Glutamatergic neuron (in vitro differentiated cells): ENCODE measurements at regions not wholly inside any gene's neighbourhood (a gene's known extent, or its start where the extent isn't known, plus 50 kb on each side); places are given as distances from the start of the nearest gene placed in this dataset.
A peak's percentile ranks its signal among the peaks of the same experiment; 100 is the strongest.
"Not testable (repeated sequence)": the region's sequence is repeated elsewhere in the genome, so short reads cannot be mapped to it uniquely, and the experiment has no call there.

ENCODE experiments used
- DNase-seq: peaks from one replicate; pipeline ENCODE4 v3.0.0; 2022
- H3K27ac Mint-ChIP-seq: one replicate; pipeline ENCODE4 v1.8.0; 2020; ENCODE audit warnings: mild to moderate bottlenecking, mixed read lengths, inconsistent platforms; ENCODE audit not compliant: unreplicated experiment
- H3K27me3 Mint-ChIP-seq: one replicate; pipeline ENCODE4 v1.8.0; 2020; ENCODE audit warnings: mild to moderate bottlenecking, moderate library complexity, mixed read lengths, inconsistent platforms; ENCODE audit not compliant: unreplicated experiment
- H3K36me3 Mint-ChIP-seq: one replicate; pipeline ENCODE4 v1.8.0; 2020; ENCODE audit warnings: mild to moderate bottlenecking, mixed read lengths, inconsistent platforms; ENCODE audit not compliant: unreplicated experiment
- H3K4me1 Mint-ChIP-seq: one replicate; pipeline ENCODE4 v1.8.0; 2020; ENCODE audit warnings: mild to moderate bottlenecking, low read depth, mixed read lengths, inconsistent platforms; ENCODE audit not compliant: unreplicated experiment
- H3K4me3 Mint-ChIP-seq: one replicate; pipeline ENCODE4 v1.8.0; 2020; ENCODE audit warnings: mild to moderate bottlenecking, mixed read lengths, inconsistent platforms; ENCODE audit not compliant: unreplicated experiment
- H3K9me3 Mint-ChIP-seq: one replicate; pipeline ENCODE4 v1.8.0; 2020; ENCODE audit warnings: mild to moderate bottlenecking, moderate library complexity, mixed read lengths, inconsistent platforms; ENCODE audit not compliant: unreplicated experiment

- H3K27ac Mint-ChIP-seq, H3K4me1 Mint-ChIP-seq, H3K4me3 Mint-ChIP-seq: not testable (repeated sequence)
- peaks cover 24% of the 10 kb centered on the region for H3K9me3 Mint-ChIP-seq
- peak; percentile 22 for DNase-seq
- peaks cover 14% of the 10 kb centered on the region for H3K36me3 Mint-ChIP-seq
- peaks cover 19% of the 10 kb centered on the region for H3K27me3 Mint-ChIP-seq
Measured at GRCh38 chr9:63812822-63813221, 1472.2 kb downstream of the FOXD4L5 start.

DNA sequence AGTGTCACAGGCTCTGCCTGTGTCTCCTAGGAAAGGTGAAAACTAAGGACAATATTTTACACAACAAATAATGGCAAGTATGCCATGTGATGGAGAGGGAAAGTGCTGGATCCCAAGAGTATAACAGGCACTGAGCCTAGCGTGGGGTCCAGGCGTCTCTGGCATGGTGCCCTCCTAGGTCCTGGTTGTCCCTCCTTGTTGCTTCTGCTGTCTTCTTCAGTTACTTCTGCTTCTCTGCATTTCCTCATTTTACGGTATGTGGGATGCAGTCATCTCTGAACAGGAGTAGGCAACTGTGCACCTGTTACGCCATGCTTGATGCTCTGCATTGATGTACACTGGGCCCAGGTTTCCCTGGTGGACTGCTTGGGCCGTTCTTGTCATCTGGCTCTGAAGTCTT lies 1480.8 kb downstream of the FOXD4L5 start:
- not testable (repeated sequence) for H3K4me1 Mint-ChIP-seq, H3K9me3 Mint-ChIP-seq, H3K27me3 Mint-ChIP-seq, H3K4me3 Mint-ChIP-seq, H3K27ac Mint-ChIP-seq, DNase-seq, H3K36me3 Mint-ChIP-seq

- not testable (repeated sequence) for DNase-seq, H3K27ac Mint-ChIP-seq, H3K4me3 Mint-ChIP-seq, H3K4me1 Mint-ChIP-seq, H3K27me3 Mint-ChIP-seq, H3K9me3 Mint-ChIP-seq
- peaks cover 17% of the 10 kb centered on the region for H3K36me3 Mint-ChIP-seq
Measured at GRCh38 chr9:63794081-63794685, 1490.8 kb downstream of the FOXD4L5 start.

DNA sequence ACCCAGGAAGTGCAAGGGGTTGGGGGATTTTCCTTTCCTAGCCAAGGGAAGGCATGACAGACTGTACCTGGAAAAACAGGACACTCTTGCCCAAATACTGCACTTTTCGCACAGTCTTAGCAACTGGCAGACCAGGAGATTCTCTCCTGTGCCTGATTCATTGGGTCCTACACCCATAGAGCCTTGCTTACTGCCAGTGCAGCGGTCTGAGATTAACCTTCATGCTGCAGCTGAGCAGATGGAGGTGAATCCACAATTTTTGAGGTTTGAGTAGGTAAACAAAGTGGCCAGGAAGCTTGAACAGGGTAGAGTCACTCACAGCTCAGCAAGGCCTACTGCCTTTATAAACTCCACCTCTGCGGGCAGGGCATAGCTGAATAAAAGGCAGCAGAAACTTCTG lies 1497.6 kb downstream of the FOXD4L5 start:
- not testable (repeated sequence) for H3K4me3 Mint-ChIP-seq, H3K27ac Mint-ChIP-seq, H3K27me3 Mint-ChIP-seq, DNase-seq, H3K4me1 Mint-ChIP-seq
- peaks cover 19% of the 10 kb centered on the region for H3K36me3 Mint-ChIP-seq
- peaks cover 14% of the 10 kb centered on the region for H3K9me3 Mint-ChIP-seq

DNA sequence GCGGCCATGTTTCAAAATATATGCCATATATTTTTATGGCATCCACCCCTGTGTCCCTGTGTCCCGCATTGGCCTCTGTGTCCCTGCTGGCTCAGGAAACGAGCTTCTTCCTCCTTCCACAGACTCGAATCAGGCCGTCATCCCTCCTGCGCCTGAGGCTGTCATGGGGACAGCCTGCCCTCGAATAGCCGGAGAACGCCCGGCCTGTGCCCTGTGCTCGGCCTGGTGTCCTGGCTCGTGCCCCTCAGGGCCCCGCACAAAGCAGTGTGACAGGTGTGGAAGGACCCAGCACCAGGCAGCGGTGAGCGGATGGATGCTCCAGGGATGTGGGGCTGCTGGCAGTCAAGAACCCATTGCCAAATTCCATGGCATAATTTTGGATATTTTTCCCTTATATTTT lies 1500.0 kb downstream of the FOXD4L5 start:
- not testable (repeated sequence) for H3K4me3 Mint-ChIP-seq, H3K27me3 Mint-ChIP-seq, DNase-seq, H3K4me1 Mint-ChIP-seq, H3K27ac Mint-ChIP-seq
- Mint-ChIP-seq H3K9me3 (peaks cover 10% of the 10 kb centered on the region), H3K36me3 (peaks cover 12% of the 10 kb centered on the region)

DNA sequence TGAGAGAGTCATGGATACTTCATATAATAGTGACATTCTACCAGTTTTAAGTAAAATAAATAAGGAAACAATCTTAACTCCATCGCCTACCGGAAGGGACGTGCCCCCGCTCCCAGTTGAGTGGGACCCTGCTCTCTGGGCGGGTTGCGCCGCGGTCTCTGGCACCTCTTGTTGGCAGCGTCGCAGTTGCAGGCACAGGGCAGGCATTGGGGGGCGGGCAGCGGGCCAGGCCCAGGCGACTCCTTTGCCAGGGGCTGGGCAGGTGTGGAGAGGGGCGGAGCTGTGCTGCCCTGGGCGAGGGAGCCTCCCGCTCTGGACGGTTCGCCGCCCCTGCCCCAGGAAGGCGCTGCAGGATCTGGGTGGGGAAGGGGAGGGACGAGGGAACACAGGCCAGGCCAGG lies 1500.6 kb downstream of the FOXD4L5 start:
- peaks cover 10% of the 10 kb centered on the region for H3K9me3 Mint-ChIP-seq
- not testable (repeated sequence) for H3K36me3 Mint-ChIP-seq, H3K4me1 Mint-ChIP-seq, H3K27ac Mint-ChIP-seq, H3K4me3 Mint-ChIP-seq, DNase-seq, H3K27me3 Mint-ChIP-seq

GRCh38 chr9:63781817-63782439 lies 1503.1 kb downstream of the FOXD4L5 start:
- H3K36me3 Mint-ChIP-seq, H3K4me3 Mint-ChIP-seq, H3K9me3 Mint-ChIP-seq, H3K4me1 Mint-ChIP-seq, H3K27me3 Mint-ChIP-seq: not testable (repeated sequence)
- H3K27ac Mint-ChIP-seq, result peak overlapping the region; percentile 79
- peak; percentile 66 for DNase-seq

- not testable (repeated sequence) for H3K9me3 Mint-ChIP-seq, H3K27me3 Mint-ChIP-seq, H3K4me1 Mint-ChIP-seq, H3K36me3 Mint-ChIP-seq
- Mint-ChIP-seq H3K4me3 (peak overlapping the region; percentile 77), H3K27ac (peak overlapping the region; percentile 17)
- DNase-seq, result peak; percentile 71
Measured at GRCh38 chr9:63781390-63781789, 1503.6 kb downstream of the FOXD4L5 start.

DNA sequence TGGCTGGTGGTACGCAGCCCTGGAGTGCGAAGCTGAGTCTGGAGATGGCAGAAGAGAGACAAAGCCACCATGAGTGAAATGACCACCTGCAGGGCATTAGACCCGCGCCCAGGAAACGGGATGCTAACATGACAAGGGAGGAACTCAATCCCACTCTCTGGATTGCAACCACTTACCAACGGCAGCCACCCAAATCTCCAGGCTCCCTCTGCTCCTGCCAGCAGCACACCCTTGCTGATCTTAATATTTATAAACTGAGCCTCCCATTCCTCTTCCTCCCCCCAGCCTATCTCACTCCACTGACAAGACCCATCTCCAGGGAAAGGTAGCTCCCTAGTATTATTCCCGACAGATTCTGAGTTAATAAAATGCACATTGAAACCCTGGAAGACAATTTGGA lies 1508.8 kb downstream of the FOXD4L5 start:
- H3K27me3 Mint-ChIP-seq, H3K9me3 Mint-ChIP-seq, DNase-seq, H3K36me3 Mint-ChIP-seq, H3K27ac Mint-ChIP-seq, H3K4me3 Mint-ChIP-seq, H3K4me1 Mint-ChIP-seq: not testable (repeated sequence)

DNA sequence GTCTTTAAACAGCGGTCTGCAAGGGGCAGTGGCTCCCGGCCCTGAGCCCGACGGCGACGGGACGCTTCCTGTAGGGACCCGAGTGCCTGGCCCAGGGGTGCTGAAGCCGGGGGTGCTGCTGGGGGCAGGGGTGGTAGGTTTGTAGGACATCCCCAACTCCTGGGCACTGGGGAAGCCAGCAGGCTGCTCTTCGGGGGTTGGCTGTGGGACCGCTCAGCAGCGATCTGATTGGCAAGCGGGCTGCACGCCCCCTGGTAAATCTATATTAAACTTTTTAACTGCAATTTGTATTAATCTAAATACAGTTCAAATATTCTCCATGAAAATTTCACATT lies 1510.0 kb downstream of the FOXD4L5 start:
- not testable (repeated sequence) for H3K9me3 Mint-ChIP-seq, H3K4me3 Mint-ChIP-seq, DNase-seq, H3K4me1 Mint-ChIP-seq, H3K27me3 Mint-ChIP-seq, H3K27ac Mint-ChIP-seq, H3K36me3 Mint-ChIP-seq

- not testable (repeated sequence) for H3K27me3 Mint-ChIP-seq, H3K4me1 Mint-ChIP-seq, H3K27ac Mint-ChIP-seq, H3K36me3 Mint-ChIP-seq, H3K9me3 Mint-ChIP-seq, DNase-seq, H3K4me3 Mint-ChIP-seq
Measured at GRCh38 chr9:63774369-63775091, 1510.5 kb downstream of the FOXD4L5 start.

- not testable (repeated sequence) for H3K27me3 Mint-ChIP-seq, H3K9me3 Mint-ChIP-seq, H3K4me1 Mint-ChIP-seq, H3K27ac Mint-ChIP-seq, DNase-seq, H3K4me3 Mint-ChIP-seq, H3K36me3 Mint-ChIP-seq
Measured at GRCh38 chr9:63762230-63762629, 1522.8 kb downstream of the FOXD4L5 start.
